HG03469 (cell line): ENCODE measurements at regions not wholly inside any gene's neighbourhood (a gene's known extent, or its start where the extent isn't known, plus 50 kb on each side); places are given as distances from the start of the nearest gene placed in this dataset.
A peak's percentile ranks its signal among the peaks of the same experiment; 100 is the strongest.

ENCODE experiments used
- ATAC-seq: cut with Tn5 transposase; IDR thresholded peaks from one replicate; pipeline ENCODE4 v1.9.1; 2021; ENCODE audit warnings: mild to moderate bottlenecking, moderate library complexity, moderate number of reproducible peaks; ENCODE audit not compliant: unreplicated experiment

DNA sequence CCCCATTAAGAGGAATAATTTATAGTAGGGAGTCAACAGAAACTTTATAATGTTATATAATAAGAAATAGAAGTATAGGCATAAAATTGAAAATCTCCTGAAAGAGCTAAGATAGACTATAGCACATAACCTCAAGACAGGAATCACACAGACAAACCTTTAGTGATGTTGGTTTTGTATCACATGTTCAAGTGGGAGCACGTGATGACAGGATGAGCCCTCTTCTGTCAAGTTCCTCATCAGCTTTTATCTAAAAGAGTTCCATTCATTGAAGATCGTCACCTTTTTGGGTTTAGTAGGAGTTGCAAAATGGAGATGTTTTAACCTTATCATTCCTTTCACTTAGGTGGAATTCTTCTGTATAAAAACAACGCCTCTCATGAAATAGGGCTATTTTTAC lies 127.0 kb downstream of the MCHR2 start:
- no peak for ATAC-seq

DNA sequence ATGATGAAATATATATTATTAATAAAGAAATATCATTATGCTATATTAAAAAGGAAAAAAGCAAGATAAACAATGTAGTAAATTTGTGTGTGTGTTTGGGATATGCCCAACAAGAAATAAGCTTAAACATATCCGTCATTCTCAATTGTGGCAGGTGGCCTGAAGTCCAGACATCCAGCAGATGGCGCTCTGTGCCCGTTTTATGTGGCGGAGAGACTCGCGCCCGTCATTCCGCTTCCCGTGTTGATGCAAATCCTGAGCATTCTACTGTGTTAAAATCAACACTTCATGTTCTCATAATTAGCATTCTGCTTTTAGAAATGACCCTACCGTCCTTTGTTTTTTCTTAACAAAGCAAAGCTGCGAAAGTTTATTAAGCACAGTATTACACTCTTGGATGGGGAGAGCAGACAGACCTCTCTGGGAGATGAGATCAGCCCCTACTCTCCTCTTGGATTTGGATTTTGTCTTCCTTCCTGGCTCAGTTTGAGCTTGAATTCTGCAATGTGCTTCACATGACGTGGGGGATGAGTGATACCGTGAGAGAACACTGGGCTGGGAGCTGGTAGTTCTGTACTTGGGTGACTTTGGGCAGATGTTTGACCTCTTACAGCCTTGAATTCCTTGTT lies 125.8 kb downstream of the MCHR2 start:
- peak; percentile 90 for ATAC-seq
